GM18909 (cell line): ENCODE measurements at regions not wholly inside any gene's neighbourhood (a gene's known extent, or its start where the extent isn't known, plus 50 kb on each side); places are given as distances from the start of the nearest gene placed in this dataset.

Experiments
- ATAC-seq: cut with Tn5 transposase; IDR thresholded peaks from one replicate; pipeline ENCODE4 v1.9.1; 2021; ENCODE audit warnings: mild to moderate bottlenecking; ENCODE audit not compliant: unreplicated experiment, poor library complexity

- ATAC-seq, result no peak
These were observed 60.7 kb upstream of the OPCML start for GRCh38 chr11:133593036-133593435.

GRCh38 chr11:133586903-133587517, 54.7 kb upstream of the OPCML start:
- no peak for ATAC-seq

- no peak for ATAC-seq
These were observed 50.4 kb upstream of the OPCML start for GRCh38 chr11:133582750-133583149.

- ATAC-seq, result no peak
These were observed 50.0 kb upstream of the OPCML start for GRCh38 chr11:133582326-133582725.
